RWPE1 (cell line): ENCODE measurements at regions not wholly inside any gene's neighbourhood (a gene's known extent, or its start where the extent isn't known, plus 50 kb on each side); places are given as distances from the start of the nearest gene placed in this dataset.

ENCODE experiments used
- CTCF ChIA-PET: fragments of 350-600 bp; sonication (Branson Sonifier 250); formaldehyde crosslinking; extraction: SDS; loops from one replicate; lab custom pipeline; 2021; lab: Yijun Ruan, JAX
- POLR2A ChIA-PET: fragments of 400-600 bp; formaldehyde crosslinking; extraction: SDS; loops from one replicate; lab custom pipeline; 2020; ENCODE audit warnings: antibody characterized with exemption; ENCODE audit not compliant: low non-redundant PET; lab: Yijun Ruan, JAX
- DNase-seq: peaks from one replicate; pipeline ENCODE4 v3.0.0; 2012; ENCODE audit warnings: low spot score
- H3K27ac ChIP-seq: fragments of 450-650 bp; 2 replicates; pipeline ENCODE4 v1.5.1; 2017
- TF ChIP-seq, protein P1 (sequence below): fragments of 450-650 bp; conservative IDR thresholded peaks from 2 replicates; pipeline ENCODE4 v1.5.1; 2017; ENCODE audit warnings: low read depth, mild to moderate bottlenecking

DNA sequence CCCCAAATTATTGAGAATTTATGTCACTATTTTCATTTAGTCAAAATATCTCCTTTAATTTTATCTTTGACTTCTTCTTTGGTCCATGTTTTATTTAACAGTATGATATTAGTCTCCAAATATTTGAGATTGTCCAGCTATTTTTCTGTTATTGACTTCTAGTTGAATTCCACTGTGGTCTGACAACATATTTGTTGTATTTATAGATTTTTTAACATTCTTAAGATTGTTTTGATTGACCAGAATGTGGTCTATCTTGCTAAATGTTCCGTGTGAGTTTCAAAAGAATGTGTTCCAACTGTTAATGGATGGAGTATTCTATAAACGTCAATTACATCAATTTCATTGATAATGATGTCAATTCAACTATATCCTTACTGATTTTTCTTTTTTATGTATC is 1452.1 kb downstream of the SUCLG1 start:
- CTCF ChIA-PET, result no interaction called here
- POLR2A ChIA-PET, result no interaction called here
- DNase-seq, result no peak
- no peak overlapping the region for H3K27ac ChIP-seq
- TF ChIP-seq, protein P1, sequence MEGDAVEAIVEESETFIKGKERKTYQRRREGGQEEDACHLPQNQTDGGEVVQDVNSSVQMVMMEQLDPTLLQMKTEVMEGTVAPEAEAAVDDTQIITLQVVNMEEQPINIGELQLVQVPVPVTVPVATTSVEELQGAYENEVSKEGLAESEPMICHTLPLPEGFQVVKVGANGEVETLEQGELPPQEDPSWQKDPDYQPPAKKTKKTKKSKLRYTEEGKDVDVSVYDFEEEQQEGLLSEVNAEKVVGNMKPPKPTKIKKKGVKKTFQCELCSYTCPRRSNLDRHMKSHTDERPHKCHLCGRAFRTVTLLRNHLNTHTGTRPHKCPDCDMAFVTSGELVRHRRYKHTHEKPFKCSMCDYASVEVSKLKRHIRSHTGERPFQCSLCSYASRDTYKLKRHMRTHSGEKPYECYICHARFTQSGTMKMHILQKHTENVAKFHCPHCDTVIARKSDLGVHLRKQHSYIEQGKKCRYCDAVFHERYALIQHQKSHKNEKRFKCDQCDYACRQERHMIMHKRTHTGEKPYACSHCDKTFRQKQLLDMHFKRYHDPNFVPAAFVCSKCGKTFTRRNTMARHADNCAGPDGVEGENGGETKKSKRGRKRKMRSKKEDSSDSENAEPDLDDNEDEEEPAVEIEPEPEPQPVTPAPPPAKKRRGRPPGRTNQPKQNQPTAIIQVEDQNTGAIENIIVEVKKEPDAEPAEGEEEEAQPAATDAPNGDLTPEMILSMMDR, result no peak

DNA sequence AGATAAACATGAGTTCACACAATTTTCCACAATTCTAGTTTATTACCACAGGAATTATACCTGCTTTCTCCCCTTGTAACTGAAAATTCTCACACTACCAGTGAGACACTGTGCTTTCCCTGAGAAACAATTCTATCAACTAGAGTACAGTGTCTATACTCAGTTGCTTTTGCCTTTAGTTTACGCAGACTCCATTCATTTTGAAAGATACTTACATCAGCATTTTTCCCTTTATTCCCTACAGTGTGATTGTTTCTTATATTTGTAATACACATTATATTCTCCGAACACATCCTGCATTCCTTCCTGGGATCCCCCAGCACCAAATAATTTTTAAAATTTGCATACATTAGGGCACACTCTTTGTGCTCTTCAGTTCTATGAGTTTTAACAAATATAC is 1455.5 kb downstream of the SUCLG1 start:
- ChIA-PET CTCF (no interaction called here), POLR2A (no interaction called here)
- DNase-seq, result no peak
- TF ChIP-seq, protein P1, result no peak
- no peak overlapping the region for H3K27ac ChIP-seq

DNA sequence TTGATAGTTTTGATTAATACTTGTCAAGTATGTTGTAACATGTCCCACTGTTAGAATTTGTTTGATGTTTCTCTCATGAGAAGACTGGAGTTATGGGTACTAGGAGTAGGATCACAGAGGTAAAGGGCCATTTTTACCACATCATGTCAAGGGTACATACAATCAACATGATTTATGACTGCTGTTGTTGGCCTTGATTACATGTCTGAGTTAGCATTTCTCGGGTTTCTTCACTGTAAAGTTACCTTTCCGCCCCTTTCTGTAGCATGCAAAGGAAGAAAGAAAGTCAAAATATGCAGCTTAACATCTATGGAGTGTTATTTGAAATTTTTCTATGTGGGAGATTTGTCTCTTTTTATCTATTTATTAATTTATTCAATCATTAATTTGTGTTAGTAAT is 1456.4 kb downstream of the SUCLG1 start:
- TF ChIP-seq, protein P1, result no peak
- H3K27ac ChIP-seq, result no peak overlapping the region
- CTCF ChIA-PET, result interaction anchor here (0.6 kb wide), 1 partner anchor 9 kb away, joined by 3 read pairs; no protein-coding TSS in a partner anchor
- POLR2A ChIA-PET, result no interaction called here
- DNase-seq, result no peak

DNA sequence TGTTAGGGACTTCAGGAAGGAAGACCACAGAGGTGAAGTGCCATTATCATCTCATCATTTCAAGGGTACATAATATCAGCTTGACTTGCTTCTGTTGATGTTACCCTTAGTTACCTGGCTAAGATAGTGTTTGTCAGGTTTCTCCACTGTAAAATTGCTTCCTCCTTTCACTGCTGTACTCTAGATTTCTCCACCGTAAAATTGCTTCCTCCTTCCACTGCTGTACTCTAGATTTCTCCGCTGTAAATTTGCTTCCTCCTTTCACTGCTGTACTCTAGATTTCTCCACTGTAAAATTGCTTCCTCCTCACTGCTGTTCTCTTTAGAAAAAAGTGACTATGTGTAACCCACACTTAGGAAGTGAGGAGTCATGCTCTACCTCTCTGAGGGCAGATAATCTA is 1460.3 kb downstream of the SUCLG1 start:
- POLR2A ChIA-PET, result no interaction called here
- DNase-seq, result no peak
- no peak overlapping the region for H3K27ac ChIP-seq
- TF ChIP-seq, protein P1, result no peak
- CTCF ChIA-PET, result no interaction called here

DNA sequence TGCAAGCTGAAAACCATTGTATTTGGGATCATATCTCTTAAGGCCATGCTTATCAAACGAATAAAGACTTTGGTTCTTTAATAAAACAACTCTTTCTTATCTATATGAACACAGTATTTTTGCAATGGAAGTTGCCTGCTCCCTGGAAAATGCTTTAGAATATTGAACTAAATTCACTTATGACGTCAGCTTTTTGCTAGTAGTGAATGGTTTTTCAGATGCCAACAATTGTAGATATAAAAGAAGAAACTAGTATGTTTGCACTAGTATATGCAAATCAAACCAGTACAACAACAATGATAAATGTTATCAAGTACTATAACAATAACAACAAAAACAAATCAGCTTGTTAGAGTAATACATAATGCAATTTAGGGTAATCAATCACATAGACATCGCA is 1462.9 kb downstream of the SUCLG1 start:
- ChIA-PET CTCF (no interaction called here), POLR2A (no interaction called here)

DNA sequence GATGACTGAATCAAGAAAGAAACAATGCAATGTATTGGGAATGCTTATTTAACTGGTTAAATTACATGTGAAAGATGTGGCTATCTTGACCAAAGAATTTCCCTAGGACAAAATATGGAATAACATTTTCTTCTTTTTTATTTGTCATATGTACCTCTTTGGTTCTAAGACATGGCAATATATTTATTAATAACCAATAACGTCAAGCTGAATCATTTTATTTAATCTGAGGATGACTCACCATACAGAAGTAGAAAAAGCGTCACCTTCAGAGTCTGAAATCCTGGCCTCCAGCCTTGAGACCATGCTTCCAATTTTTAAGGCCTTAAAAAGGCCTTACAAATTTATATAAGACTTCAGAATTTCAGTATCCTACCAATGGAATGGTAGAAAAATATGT is 1464.9 kb downstream of the SUCLG1 start:
- ChIA-PET POLR2A (no interaction called here), CTCF (interaction anchor here (0.6 to 0.7 kb wide), 3 partner anchors 8 to 115 kb away, joined by 3 to 4 read pairs (median 3); no protein-coding TSS in a partner anchor)
- H3K27ac ChIP-seq, result no peak overlapping the region
- DNase-seq, result peak; percentile 30
- TF ChIP-seq, protein P1, result no peak

More for the DNA sequence above, 1462.9 kb downstream of the SUCLG1 start:
- TF ChIP-seq, protein P1, result no peak
- no peak for DNase-seq
- H3K27ac ChIP-seq, result no peak overlapping the region
